ENCODE measurements at regions not wholly inside any gene's neighbourhood (a gene's known extent, or its start where the extent isn't known, plus 50 kb on each side); places are given as distances from the start of the nearest gene placed in this dataset.

DNA sequence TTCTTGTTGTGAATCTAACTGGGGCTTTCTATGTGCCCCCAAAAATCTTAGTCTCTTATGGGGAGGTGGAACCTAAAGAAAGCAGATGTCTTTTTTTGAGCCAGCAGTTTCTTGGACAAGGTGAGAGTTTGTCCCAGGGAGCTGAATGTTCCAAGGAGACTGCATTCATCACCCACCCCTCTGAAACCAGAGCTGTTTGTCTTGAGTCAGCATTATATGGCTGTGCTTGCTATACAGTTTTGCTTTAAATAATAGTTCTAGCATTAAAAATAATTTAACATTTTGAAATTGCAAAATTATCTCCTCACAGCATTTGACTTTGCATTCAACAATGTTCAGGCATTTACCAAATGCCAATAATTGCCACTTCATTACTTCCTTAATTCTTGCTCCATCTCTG lies 813.3 kb downstream of the BCL11B start:
- DNase-seq, result no peak

DNA sequence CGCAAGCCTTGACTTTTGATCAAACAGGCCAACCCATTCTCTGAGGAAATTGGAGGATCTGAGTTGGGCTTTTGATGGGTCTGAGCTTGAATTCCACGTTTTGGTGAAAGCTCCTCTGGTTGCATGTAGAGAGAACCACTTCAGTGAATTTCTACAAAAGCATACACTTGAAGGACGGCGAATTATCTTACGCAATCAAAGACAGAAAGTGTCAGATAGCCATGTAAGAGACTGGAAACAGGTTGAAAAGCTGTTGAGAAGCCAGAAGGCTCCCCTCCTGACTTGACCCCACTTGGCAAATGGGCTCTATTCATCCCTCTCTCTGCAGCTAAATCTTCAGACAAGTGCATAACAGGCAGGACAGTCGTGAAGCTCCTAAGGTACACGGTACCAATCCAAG lies 809.1 kb downstream of the BCL11B start:
- DNase-seq, result no peak

DNA sequence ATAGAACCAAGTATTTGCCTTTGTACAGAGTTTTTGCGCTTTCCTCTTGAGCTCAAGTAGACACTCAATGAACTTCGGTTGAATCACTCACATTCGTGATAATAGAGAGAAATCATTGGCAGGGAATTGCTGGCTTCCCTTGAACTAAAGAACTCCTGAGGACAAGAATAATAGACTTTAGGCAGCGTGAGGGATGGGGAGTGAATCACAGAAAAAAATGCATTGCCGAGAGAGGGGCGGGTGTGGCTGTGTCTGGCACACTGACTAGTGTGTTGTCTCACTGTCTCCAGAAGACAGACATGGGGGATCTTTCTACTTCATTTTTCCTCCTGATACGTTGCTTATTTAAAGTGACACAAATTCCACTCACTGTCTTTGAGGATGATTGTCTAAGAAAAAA lies 805.2 kb downstream of the BCL11B start:
- no peak for DNase-seq

DNA sequence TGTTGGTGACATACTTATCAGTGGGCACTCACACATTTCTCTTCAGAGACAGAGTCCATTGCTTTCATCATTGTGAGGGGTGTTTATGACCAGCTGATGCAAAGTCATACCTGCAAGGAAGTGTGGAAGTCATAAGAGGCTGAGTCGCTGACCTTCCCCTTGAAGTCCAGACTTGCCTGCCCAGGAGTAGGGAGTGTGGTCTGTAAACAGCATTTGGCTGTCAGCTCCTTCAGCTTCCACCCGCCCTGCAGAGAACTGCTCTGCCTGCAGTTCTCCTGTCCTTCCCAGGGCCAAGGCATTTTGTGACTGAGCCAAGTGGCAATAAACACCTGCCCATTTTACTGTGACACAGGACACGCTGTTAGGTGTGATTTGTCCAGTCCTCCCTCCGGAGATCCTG lies 801.3 kb downstream of the BCL11B start:
- no peak for DNase-seq

DNA sequence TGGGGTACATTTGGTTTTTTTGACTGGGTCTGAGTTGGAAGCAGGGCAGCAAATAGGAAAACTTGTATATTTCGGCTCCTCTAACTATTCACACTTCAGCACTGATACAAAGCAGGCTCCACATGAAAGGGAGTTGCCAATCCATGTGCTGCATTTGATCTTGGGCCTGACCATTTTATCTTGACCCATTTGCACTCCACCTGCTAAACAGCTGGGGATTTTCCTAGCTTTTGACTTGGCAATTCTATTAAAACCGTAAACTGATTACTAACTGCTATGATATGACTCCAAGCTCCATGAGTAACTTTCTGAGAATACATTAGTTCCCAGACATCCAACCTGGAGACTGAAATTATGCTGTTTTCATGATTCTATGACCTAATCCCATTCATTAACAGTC lies 797.1 kb downstream of the BCL11B start:
- no peak for DNase-seq

DNA sequence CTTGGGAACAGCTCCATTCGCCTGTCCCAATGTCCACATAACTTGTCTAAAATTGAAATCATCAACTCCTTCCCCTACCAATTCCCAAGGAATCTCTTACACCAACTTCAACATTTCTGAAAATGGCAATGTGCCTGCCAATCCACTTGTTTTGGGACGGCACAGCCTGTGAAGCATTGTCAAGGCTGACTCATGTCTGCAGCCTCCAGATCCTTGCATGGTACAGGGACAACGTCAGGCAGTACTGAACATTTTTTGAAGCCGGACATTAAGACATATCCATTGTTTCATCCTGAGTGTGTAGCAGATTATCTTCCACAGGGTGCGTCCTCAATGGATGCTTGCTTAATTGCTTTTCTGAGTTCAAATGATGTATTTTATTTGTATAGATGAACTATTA lies 794.1 kb downstream of the BCL11B start:
- no peak for DNase-seq

DNA sequence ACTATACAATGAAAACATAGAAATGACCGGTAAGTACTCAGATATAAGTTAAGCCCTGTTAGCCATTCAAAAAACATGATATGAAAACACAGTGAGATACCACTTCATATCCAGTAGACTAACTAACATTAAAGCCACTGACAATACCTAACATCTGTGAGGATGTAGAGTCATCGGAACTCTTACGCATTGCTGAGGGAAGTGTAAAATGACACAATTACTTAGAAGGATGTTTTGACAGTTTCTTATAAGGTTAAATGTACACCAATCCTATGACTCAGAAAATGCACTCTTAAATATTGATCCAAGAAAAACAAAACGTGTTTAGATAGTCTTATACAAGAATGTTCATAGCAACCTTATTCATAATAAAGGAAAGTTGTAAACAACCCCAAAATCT lies 782.9 kb downstream of the BCL11B start:
- DNase-seq, result no peak

DNA sequence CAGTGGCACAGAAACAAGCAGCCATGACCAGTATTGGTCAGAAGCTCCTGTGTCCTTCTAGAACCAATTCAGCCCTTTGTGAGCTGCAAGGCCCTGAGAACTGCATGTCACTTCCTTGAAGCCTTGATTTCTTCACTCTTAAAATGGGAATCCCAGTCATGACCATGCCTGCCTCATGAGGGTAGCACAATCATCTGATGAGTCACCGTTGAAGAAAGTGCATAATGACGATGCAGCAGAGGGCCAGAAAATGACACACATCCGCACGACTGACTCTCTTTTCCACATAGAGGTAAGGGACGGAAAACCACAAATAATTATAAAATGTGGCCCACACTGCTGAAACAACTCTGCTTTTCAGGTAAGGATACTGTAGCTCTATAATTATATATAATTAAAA lies 777.4 kb downstream of the BCL11B start:
- no peak for DNase-seq

DNA sequence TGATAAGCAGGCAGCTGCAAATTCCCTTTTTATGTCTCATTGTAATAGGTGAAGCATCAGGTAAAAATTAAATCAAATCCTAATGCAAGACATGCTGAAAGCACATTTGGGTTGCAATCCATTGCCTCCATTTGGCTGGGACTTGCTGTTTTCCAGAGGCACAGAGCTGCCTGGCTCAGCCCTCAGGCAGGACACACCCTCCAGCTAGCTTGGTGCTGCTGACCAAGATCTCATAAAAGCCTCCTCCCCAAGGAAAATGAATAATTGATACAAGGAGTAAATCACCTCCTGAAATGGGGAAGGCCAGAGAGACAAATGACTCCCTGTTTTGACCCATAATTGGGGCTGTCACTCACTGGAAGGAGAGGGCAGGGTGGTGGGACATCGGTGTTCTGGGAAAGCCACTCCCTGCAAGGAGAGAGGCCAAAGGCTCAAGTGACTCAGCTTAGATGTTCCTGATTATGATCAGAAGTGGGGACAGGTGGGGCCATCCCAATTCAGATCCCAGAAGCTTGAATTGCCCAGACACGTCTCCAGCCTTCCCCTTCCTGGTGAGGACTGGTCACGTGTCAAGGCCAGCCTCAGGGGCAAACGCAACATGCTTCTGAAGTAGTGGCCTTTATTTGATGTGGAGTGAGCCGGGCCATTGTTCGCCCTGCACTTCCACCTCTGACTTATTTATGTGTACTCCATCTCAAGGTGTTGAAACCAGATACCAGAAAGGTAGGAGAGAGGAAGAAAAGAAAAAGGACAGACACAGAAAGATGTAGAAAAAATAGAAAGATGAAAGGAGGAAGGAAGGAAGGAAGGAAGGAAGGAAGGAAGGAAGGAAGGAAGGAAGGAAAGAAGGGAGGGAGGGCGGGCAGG lies 773.7 kb downstream of the BCL11B start:
- no peak for DNase-seq

DNA sequence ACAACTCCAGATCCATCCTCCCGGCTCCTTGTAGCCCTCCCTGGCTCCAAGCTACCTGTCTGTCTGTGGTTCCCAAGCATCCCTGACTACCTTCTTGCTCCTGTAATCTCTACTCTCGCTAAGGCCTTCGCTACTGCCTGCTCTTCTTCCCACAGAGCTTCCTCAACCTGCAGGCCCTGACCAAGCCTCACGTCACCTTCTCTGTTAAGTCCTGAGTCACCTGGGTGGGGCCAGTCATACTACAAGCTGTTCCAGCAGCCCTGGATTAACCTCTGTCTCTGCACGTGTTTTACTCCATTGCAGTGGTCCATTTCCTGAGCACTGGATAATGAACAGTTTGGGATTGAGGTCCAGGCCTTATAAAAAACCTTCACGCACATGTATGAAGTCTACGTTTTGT lies 770.7 kb downstream of the BCL11B start:
- no peak for DNase-seq

DNA sequence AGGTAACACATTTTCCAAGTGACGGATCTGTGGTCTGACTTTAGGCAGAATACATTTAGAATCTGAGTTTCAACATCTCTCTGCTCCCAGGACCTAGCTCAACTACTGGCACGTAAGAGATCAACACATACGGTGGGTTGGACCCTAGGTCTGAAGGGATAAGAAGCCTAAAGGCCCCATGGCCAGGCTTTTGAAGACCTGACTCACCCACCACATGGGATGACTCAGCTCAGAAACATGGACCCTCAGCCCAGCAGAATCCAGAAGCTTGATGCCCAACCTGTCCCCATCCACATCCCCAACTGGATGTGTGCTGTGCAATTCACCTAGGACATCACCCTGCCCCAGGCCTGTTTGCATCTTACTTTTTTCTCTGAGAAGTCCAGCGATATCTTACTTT lies 770.2 kb downstream of the BCL11B start:
- DNase-seq, result no peak

DNA sequence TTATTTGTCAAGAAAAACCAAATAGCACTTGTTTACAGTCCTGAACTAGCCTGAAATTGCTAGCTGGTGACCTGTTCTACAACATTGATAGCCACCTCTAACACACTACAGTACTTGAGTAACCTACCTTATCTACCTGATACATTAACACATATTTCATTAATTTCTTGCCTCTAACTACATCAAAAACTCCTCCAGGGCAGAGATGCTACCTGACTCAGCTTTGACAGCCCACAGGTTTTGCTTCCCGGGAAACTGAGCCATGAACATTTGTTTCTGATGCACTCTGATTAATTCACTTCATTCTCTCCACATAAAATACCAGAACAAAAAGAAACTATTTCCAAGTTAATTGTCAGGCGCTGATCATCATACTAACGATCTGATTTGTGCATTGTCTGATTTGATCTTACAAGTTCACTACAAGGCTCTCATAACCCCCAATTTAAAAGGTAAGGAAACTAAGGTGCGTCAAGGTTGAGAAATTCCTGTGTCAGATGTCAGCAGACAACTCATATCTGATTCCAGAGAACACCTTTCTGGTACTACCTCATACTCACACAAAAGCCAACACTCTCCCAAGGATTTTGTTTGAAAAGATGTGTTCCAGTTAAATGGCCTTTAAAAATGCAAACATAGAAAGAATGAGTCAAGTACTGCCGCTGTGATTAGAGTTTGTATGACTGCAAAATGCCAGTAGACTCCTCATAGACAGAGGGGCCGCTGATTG lies 768.7 kb downstream of the BCL11B start:
- no peak for DNase-seq

DNA sequence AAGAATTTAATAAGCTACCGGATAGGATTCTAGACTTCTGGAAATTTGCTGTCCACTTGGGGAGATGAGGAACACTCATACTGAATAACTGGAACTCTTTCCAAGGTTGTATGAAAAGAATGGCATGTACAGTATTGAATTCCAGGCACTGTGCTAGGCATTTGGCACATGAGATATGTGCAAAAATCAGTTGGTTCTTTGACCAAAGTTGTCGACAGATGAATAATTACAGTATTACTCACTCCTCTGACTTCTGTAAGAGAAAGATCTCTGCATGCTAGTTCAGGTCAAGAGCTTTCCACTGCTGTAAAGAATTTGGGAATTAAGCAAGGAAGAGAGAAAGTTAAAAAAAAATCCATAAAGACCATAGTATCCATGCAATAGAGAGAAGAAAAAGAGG lies 764.7 kb downstream of the BCL11B start:
- no peak for DNase-seq

DNA sequence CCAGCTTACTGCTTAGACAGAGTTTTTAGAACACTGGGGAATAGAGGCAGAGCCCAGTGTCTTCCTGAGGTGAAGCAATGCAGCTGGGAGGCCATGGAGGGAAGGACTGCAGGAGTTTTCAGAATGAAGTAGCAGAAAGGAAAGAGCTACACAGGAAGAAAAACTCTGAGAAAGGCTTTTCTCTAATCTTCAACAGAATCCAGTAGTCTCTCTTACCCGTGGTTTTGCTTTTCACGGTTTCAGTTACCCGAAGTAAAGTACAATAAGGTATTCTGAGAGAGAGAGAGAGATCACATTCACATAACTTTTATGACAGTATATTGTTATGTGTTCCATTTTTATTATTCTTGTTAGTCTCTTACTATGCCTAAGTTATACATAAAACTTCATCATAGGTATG lies 761.6 kb downstream of the BCL11B start:
- DNase-seq, result no peak

DNA sequence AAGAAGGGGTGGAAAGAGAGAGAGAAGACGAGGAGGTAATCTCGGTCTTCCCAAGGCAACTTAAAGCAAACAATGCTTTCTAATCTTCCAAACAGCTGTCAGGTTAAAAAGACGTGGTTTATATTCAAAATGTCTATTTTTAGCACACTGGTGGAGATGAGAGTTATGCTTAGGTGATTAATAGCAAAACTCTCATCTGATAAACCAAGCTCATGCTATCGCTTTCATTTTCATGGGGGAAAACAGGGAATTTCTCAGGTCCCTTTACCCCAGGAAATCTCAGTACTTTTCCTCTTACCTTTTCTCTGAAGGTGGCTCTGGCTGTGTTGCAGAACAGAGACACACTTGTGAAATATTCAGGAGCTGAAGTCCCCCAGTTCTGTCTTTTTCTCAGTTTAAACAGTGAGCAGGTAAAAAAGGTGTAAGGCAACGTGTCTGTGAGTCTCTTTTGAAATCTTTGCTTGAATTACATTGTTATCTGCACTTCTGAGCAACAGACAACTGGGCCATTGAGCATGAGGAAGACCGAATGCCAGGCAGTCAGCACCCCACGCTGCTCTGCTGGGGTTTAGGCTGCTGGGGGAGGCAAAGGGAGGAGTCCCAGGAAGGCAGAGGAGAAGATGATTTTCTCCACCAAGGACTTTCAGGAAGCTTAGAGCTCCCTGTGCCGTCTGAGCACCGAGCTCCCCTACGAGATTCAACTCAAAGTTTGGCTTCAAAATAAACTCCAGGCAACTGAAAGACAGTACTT lies 759.3 kb downstream of the BCL11B start:
- DNase-seq, result no peak

DNA sequence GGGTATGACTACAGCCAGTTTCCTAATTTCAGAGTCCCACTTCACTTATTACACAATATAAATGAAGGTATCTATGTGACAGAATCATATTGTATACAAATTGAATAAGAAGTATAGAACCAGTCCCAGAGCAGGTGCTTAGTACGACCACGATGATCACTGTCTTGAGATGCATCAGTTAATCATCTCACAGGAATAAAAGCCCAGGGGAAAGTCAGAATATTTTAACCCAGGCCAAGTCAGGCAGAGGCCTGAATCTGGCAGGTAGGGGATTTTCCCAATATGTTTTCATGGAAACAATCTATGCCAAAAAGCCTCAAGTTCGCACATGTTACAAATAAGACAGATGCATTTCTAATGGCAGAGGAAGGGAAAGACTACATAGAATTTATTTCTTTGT lies 758.4 kb downstream of the BCL11B start:
- no peak for DNase-seq

DNA sequence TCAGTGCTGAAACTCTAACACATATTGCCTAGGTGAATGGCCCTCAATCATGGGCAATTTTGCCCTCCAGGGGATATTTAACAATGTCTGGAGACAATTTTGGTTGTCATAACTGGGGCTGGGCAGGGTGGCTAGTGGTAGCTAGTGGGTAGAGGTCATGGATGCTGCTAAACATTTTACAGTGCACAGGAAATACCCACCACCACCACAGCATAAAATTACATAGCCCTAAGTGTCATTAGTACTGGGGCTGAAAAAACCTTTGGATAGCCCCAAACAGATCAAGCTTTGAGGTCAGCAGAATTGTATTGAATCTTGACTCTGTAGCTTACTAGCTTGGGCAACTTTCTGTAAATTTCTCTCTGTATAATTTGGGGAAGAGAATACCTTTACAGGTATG lies 758.0 kb downstream of the BCL11B start:
- no peak for DNase-seq

DNA sequence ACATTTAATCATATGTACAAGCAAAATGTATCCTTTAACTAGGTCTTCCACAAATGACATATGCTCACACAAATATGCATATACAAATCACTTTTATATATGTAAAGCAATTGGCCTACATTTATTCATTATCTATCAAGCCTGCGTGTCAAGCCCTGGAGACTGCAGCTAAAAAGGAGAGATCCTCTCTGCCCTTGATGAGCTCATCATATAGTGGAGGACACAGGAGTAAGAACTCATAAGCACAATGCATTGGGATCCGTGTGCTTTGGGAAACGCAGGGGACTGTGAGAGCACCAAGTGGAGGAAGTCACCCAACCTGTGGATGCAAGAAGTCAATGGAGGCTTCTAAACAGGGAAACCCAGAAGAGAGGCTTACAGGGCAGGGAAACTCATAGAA lies 735.7 kb downstream of the BCL11B start:
- DNase-seq, result no peak

DNA sequence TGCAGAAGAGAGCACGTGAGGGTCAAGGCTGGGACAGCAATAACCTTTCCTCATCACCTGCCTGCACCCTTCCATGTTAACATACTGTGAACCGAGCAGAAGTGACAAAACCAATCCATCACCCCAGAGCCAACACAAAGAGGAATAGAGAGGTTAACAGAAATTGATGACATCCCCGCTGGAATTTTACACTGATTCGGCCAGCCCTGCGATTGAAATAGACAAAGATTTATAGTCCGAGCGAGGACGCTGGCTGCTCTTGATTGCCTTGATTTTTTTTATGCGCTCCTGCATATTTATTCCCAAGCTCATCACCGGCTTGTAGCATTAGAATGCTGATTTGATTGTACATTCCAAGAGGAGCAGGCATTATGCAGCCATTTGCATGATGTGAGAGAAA lies 729.7 kb downstream of the BCL11B start:
- no peak for DNase-seq

DNA sequence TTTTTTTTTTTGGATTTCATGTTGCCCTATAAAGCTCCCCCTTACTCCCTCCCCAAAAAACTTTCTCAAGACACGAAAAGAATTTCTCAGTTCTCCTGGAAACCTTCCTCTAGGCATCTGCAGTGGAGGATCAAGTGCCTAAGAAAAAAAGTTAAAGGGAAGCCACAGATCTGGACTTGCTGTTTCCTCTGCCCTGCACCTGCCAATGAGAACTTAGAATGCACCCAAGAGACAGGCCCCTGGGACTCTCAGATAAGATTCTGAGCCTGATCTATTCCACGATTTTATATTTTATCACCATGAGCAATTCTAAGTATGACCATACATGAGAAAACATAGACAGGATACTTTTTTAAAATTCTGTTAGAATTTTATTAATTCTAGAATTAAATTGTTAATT lies 728.9 kb downstream of the BCL11B start:
- no peak for DNase-seq

DNA sequence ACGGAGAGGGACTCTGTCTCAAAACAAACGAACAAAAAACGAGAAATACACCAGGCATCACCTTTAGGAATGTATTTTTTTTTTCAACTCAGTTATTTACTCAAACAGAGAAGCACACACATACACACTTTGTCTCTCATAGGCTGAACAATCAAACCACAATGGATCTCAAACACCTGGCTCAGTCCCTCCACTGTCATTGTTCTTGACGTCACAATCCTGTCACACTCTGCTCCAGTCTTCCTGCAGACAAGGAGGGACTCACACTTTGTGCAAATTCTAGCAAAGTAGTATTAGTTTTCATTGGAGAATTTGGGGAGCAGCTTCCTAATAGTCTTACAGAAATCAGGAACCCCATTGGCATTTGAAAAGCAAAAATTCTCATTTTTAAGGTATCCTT lies 727.8 kb downstream of the BCL11B start:
- no peak for DNase-seq

DNA sequence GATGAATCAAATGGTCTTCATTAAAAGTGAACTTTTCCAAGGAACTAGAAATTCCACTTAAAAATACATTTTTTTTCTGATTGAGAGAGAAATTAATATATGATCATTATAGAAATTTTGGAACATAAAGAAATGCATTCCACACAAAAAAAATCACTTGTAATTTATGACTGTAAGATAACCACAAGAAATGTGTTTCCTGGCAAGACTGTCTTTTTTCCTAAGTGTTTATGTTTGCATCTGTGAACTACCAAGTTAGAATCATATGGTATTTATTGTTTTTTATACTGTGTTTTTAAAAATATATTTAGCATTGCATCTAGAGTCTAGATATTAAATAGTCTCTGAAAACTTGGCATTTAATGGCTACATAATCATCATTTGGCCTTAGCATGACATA lies 726.8 kb downstream of the BCL11B start:
- no peak for DNase-seq

DNA sequence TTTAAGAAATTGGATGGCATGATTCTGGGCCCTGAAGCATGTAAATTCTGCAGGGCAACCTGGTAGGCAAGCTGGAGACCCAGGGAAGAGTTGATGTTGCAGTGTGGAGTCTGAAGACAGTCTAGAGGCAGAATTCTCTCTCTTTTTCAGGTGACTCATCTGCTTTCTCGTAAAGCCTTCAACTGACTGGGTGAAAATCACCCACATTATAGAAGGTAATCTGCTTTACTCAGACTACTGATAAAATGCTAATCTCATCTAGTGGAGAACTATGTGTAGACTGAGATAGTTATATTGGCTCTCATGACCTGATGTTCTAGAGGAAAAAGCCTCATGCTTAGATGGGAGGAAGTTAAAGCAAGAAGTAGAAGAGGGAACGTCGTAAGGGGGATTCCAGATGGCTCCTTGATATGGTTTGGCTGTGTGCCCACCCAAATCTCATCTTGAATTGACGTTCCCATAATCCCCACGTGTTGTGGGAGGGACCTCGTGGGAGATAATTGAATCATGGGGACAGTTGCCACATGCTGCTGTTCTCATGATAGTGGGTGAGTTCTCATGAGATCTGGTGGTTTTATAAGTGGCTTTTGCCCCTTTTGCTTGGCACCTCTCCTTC lies 723.8 kb downstream of the BCL11B start:
- DNase-seq, result no peak
